ENCODE measurements at regions not wholly inside any gene's neighbourhood (a gene's known extent, or its start where the extent isn't known, plus 50 kb on each side); places are given as distances from the start of the nearest gene placed in this dataset.

DNA sequence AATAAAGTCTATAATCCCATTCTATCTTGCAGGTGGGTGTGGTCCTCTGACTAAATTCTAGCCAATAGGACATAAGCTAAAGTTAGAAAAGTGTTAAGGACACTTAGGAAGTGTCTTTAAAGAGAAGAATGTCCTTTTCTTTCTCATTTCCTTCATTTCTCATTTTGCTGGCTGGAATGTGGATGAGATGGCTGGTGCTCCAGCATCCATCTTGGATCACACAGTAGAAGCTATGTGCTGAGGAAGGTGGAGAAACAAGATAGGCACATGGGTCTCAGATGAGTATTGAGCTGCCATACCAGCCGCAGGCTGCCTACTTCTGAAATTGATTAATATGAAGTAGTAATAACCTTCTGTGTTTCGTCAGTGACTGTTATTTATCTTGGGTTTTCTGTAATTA lies 289.0 kb downstream of the LRFN2 start:
- H3K36me3 ChIP-seq, result no peaks in the 10 kb centered on the region
- H3K4me3 ChIP-seq, result no peak overlapping the region
- no peak for DNase-seq
- H3K4me1 ChIP-seq, result no peaks in the 10 kb centered on the region
- no peak for TF ChIP-seq POLR2A (IDR thresholded peaks at IDR 0.05)
- 87 to 94% methylated on average over 2 of the region's 2 CpGs for WGBS, 2 donors
- no peak overlapping the region for H3K27ac ChIP-seq
- H3K27me3 ChIP-seq, result peaks cover 0 to 4% (median 0%) of the 10 kb centered on the region in 3 donors
- no peaks in the 10 kb centered on the region for H3K9me3 ChIP-seq
- intact Hi-C loops (cut with DNase I), result no loop called here

DNA sequence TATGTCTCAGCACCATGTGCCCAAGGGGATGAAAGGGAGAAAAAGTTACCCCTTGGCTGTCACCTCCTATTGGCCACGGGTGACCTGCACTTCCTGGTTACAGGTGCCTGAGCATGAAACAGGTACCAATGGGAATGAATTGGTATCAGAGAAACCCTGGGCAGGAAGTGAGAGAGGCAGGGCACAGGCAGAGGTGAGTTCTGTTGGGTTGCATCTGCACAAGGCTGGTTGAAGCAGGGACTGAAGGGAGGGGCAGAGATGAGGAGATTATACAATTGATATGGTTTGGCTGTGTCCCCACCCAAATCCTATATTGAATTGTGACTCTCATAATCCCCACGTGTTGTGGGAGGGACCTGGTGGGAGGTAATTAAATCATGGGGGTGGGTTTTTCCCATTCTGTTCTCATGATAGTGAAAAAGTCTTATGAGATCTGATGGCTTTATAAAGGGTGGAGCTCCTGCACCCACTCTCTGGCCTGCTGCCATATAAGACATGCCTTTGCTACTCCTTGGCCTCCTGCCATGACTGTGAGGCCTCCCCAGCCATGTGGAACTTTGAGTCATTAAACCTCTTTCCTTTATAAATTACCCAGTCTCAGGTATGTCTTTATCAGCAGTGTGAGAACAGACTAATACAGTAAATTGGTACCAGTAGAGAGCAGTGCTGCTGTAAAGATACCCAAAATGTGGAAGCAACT lies 291.8 kb downstream of the LRFN2 start:
- WGBS, 2 donors, result 31 to 65% methylated on average over 2 of the region's 2 CpGs
- intact Hi-C loops (cut with DNase I), result no loop called here
- H3K36me3 ChIP-seq, result no peaks in the 10 kb centered on the region

DNA sequence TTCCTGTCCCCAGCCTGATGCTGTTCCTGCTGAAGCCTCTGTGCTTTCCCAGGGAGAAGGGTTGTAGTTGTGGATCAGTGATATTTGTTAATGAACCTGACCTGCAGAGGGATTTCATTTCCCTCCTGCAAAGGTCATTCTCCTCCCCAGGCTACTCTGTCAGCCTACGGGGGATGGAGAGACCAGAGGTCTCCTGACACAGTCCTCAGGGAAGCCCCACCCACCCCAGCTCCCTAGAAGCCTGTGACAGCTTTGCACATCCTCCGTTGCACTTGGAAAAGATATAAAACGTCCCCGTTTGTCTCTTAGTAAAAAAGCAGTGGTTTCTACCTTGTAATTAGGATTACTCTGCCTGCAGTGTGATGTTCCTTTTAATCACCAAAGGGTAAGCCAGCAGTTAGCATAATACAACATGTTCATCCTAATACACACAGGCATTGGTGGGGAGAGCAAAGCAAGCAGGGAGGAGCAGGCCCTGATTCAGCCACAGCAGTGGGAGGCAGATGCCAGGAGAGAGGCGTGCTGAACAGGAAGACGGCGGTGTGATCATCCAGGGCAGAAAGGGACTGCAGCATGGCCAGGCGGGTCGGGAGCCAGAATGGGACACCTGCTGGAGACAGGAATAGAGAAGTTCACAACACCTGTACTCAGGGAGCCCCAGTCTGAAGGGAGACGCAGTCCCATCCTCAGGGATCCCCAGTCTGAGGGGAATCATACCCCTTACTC lies 293.5 kb downstream of the LRFN2 start:
- TF ChIP-seq POLR2A (IDR thresholded peaks at IDR 0.05) (no peak), POLR2AphosphoS5 (IDR thresholded peaks at IDR 0.05) (no peak), EP300 (IDR thresholded peaks at IDR 0.05) (no peak)
- TF ChIP-seq, protein P1, sequence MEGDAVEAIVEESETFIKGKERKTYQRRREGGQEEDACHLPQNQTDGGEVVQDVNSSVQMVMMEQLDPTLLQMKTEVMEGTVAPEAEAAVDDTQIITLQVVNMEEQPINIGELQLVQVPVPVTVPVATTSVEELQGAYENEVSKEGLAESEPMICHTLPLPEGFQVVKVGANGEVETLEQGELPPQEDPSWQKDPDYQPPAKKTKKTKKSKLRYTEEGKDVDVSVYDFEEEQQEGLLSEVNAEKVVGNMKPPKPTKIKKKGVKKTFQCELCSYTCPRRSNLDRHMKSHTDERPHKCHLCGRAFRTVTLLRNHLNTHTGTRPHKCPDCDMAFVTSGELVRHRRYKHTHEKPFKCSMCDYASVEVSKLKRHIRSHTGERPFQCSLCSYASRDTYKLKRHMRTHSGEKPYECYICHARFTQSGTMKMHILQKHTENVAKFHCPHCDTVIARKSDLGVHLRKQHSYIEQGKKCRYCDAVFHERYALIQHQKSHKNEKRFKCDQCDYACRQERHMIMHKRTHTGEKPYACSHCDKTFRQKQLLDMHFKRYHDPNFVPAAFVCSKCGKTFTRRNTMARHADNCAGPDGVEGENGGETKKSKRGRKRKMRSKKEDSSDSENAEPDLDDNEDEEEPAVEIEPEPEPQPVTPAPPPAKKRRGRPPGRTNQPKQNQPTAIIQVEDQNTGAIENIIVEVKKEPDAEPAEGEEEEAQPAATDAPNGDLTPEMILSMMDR (IDR thresholded peaks at IDR 0.05), result no peak
- WGBS, 2 donors, result 64 to 77% methylated on average over 10 of the region's 10 CpGs
- Histone ChIP-seq H3K36me3 (no peaks in the 10 kb centered on the region), H3K27ac (no peak overlapping the region), H3K9me3 (no peaks in the 10 kb centered on the region), H3K4me1 (no peaks in the 10 kb centered on the region), H3K4me3 (no peak overlapping the region), H3K27me3 (no peaks in the 10 kb centered on the region)
- intact Hi-C loops (cut with DNase I), result no loop called here
- DNase-seq, result no peak

More for the DNA sequence above, 291.8 kb downstream of the LRFN2 start:
- Histone ChIP-seq H3K4me1 (no peaks in the 10 kb centered on the region), H3K9me3 (no peaks in the 10 kb centered on the region), H3K27ac (no peak overlapping the region), H3K4me3 (no peak overlapping the region), H3K27me3 (peaks cover 0 to 2% (median 0%) of the 10 kb centered on the region in 3 donors)
- no peak for DNase-seq
- TF ChIP-seq POLR2AphosphoS5 (IDR thresholded peaks at IDR 0.05) (no peak), EP300 (IDR thresholded peaks at IDR 0.05) (no peak), POLR2A (IDR thresholded peaks at IDR 0.05) (no peak)
- TF ChIP-seq, protein P1 (IDR thresholded peaks at IDR 0.05), result no peak

DNA sequence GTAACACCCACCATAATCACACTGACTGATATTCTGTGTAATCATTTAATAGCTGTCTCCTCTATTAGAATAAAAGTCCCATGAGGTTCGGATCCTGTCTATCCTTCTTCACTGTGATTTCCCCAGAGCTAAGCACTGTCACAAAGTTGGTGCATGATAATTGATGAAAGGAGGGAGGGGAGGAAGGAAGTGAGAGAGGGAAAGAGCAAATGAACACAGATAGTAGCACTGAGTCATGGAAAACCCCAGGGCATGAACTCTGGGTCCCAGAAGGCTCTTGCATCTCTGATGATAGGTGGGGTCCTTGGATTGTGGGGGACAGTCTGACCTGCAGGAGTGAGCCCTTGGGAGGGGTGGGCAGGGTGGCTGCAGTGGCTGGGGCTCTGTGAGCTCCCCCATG lies 294.1 kb downstream of the LRFN2 start:
- intact Hi-C loops (cut with DNase I), result no loop called here
- H3K27ac ChIP-seq, result no peak overlapping the region
- TF ChIP-seq POLR2A (IDR thresholded peaks at IDR 0.05), result no peak
- TF ChIP-seq, protein P1 (IDR thresholded peaks at IDR 0.05), result no peak
- no peak for TF ChIP-seq EP300 (IDR thresholded peaks at IDR 0.05)
- TF ChIP-seq POLR2AphosphoS5 (IDR thresholded peaks at IDR 0.05), result no peak
- DNase-seq, result no peak
- H3K4me3 ChIP-seq, result no peak overlapping the region
- H3K9me3 ChIP-seq, result no peaks in the 10 kb centered on the region
- no peaks in the 10 kb centered on the region for H3K4me1 ChIP-seq
- H3K36me3 ChIP-seq, result no peaks in the 10 kb centered on the region
- H3K27me3 ChIP-seq, result no peaks in the 10 kb centered on the region
- 79 to 82% methylated on average over 1 of the region's 1 CpG for WGBS, 2 donors

DNA sequence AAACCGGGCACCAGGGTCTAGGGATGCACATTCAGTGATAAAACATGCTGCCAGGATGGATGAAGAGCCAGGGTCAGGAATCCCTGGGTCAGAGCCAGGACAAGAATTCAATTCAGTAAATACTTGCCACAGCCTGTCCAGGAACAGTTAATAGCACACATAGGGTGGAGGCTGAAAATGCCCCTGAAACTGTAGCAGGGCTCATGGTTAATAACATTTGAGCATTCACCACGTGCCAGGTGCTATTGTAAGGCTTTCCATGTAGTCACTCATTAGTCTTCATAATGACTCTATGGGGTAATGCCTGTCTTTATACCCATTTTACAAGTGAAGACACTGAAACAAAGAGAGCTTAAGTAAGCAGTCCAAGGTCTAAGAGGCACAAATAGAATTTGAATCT lies 296.3 kb downstream of the LRFN2 start:
- no peaks in the 10 kb centered on the region for H3K4me1 ChIP-seq
- intact Hi-C loops (cut with DNase I), result no loop called here
- H3K4me3 ChIP-seq, result no peak overlapping the region
- H3K9me3 ChIP-seq, result no peaks in the 10 kb centered on the region
- H3K36me3 ChIP-seq, result no peaks in the 10 kb centered on the region
- H3K27me3 ChIP-seq, result peaks cover 0 to 9% (median 0%) of the 10 kb centered on the region in 3 donors
- TF ChIP-seq EP300 (IDR thresholded peaks at IDR 0.05) (no peak), POLR2A (IDR thresholded peaks at IDR 0.05) (no peak), POLR2AphosphoS5 (IDR thresholded peaks at IDR 0.05) (no peak)
- no peak overlapping the region for H3K27ac ChIP-seq
- WGBS, 2 donors, result 34 to 45% methylated on average over 2 of the region's 2 CpGs
- no peak for DNase-seq

Measured in sigmoid colon (tissue), 6 donors.